K562 (cell line): ENCODE measurements at regions not wholly inside any gene's neighbourhood (a gene's known extent, or its start where the extent isn't known, plus 50 kb on each side); places are given as distances from the start of the nearest gene placed in this dataset.

Experiments
- ATAC-seq: fragments of 200-7000 bp; cut with Tn5 transposase; 3 replicates; pipeline ENCODE4 v1.9.1; 2020; ENCODE audit warnings: moderate library complexity
- BruUV-seq: library from RNA; stranded (reverse); fragments of 400-500 nt; replicated peaks from 2 replicates; lab custom pipeline; 2021; lab: Mats Ljungman, UMichigan
- CTCF ChIA-PET: fragments of 300-600 bp; formaldehyde crosslinking; extraction: SDS; loops from one replicate; lab custom pipeline; 2021; ENCODE audit warnings: low intra/inter-chr PET ratio; lab: Yijun Ruan, JAX
- POLR2A ChIA-PET: fragments of 300-600, 350-650 bp; sonication (Branson Sonifier 250); formaldehyde crosslinking; extraction: SDS; loops from one replicate; lab custom pipeline; 2021; ENCODE audit warnings: antibody characterized with exemption, inconsistent platforms; lab: Yijun Ruan, JAX
- DNase-seq, 4 experiments: peaks; one replicate each; pipeline versions ENCODE4 v3.0.0 to v3.0.0-alpha.2; 2011 to 2018; ENCODE audit warnings: low spot score in 3 of 4, mixed read lengths in 3 of 4; ENCODE audit errors: extremely low read depth in 1 of 4
- FAIRE-seq: peaks from 2 replicates; lab custom pipeline; 2011; peaks lifted over from hg19 to GRCh38; lab: Jason Lieb, UNC
- H2AFZ ChIP-seq: 2 replicates; pipeline ENCODE4 v1.6.0; 2011; ENCODE audit warnings: low read depth, low read length, control low read depth, inconsistent platforms
- H3K27ac ChIP-seq: fragments of 200-600 bp; 3 replicates; pipeline ENCODE4 v1.8.0; 2011; ENCODE audit warnings: low read depth, mild to moderate bottlenecking, control low read depth, inconsistent platforms, low read length, moderate library complexity, mixed read lengths; ENCODE audit errors: extremely low read depth
- H3K27me3 ChIP-seq, 2 experiments: fragments of 300-600 bp in 1 of 2; 2 replicates in 1 of 2; 3 replicates in 1 of 2; pipeline versions ENCODE4 v1.6.0 to v1.8.0; 2011; ENCODE audit warnings: inconsistent platforms in 2 of 2, low read length in 2 of 2, mild to moderate bottlenecking in 1 of 2, mixed read lengths in 1 of 2, moderate library complexity in 1 of 2; ENCODE audit not compliant: control insufficient read depth in 2 of 2, insufficient read depth in 2 of 2
- H3K36me3 ChIP-seq: fragments of 300-600 bp; 3 replicates; pipeline ENCODE4 v1.8.0; 2011; ENCODE audit warnings: mild to moderate bottlenecking, low read length, inconsistent platforms; ENCODE audit not compliant: control insufficient read depth, insufficient read depth
- H3K4me1 ChIP-seq, 2 experiments: fragments of 200-600 bp in 1 of 2; replicated peaks in 1 of 2; 2 replicates in 1 of 2; 3 replicates in 1 of 2; pipeline versions ENCODE4 v1.5.1 to v1.8.0; 2011; ENCODE audit warnings: inconsistent platforms in 2 of 2, low read length in 2 of 2, mild to moderate bottlenecking in 1 of 2, mixed read lengths in 1 of 2, moderate library complexity in 1 of 2; ENCODE audit not compliant: control insufficient read depth in 2 of 2, insufficient read depth in 2 of 2
- H3K4me2 ChIP-seq: 2 replicates; pipeline ENCODE4 v1.6.1; 2011; ENCODE audit warnings: low read length, control low read depth, inconsistent platforms, mixed read lengths; ENCODE audit not compliant: insufficient read depth
- H3K4me3 ChIP-seq: fragments of 200-600 bp; sonication (generic), shearing (Covaris generic); 2 replicates; pipeline ENCODE4 v1.5.1; 2016; ENCODE audit warnings: control low read depth, inconsistent platforms
- H3K79me2 ChIP-seq: fragments of 200-600 bp; 3 replicates; pipeline ENCODE4 v1.8.0; 2011; ENCODE audit warnings: low read length, inconsistent platforms; ENCODE audit not compliant: control insufficient read depth, insufficient read depth
- H3K9ac ChIP-seq, 2 experiments: 2 replicates each; pipeline versions ENCODE4 v1.6.0 to v1.6.1; 2011; ENCODE audit warnings: low read depth in 2 of 2, low read length in 2 of 2, control low read depth in 1 of 2, inconsistent platforms in 1 of 2, mild to moderate bottlenecking in 1 of 2, mixed read lengths in 1 of 2; ENCODE audit not compliant: insufficient read depth in 1 of 2
- H3K9me1 ChIP-seq: one replicate; pipeline ENCODE4 v1.6.0; 2011; ENCODE audit warnings: inconsistent platforms, mild to moderate bottlenecking, low read length, moderate library complexity; ENCODE audit not compliant: control insufficient read depth, insufficient read depth
- H3K9me3 ChIP-seq: replicated peaks from 2 replicates; pipeline ENCODE4 v1.5.1; 2011; ENCODE audit warnings: low read depth, low read length, inconsistent platforms; ENCODE audit not compliant: control insufficient read depth, insufficient read depth
- H4K20me1 ChIP-seq: replicated peaks from 2 replicates; pipeline ENCODE4 v1.6.1; 2011; ENCODE audit warnings: low read length, inconsistent platforms, mixed read lengths; ENCODE audit not compliant: control insufficient read depth, insufficient read depth
- CBFA2T2 ChIP-seq: fragments of 450-650 bp; conservative IDR thresholded peaks from 2 replicates; pipeline ENCODE4 v1.6.1; 2017; ENCODE audit warnings: mild to moderate bottlenecking
- CTBP1 ChIP-seq: fragments of 450-650 bp; IDR thresholded peaks from 2 replicates; pipeline ENCODE4 v1.6.1; 2016; ENCODE audit warnings: borderline replicate concordance
- EP300 ChIP-seq: IDR thresholded peaks from 2 replicates; pipeline ENCODE4 v1.6.1; 2012; ENCODE audit warnings: low read length, improper control_type of control experiment
- MEF2A ChIP-seq: IDR thresholded peaks from 2 replicates; pipeline ENCODE4 v1.6.1; 2011; ENCODE audit warnings: low read depth, mild to moderate bottlenecking, low read length, moderate library complexity; ENCODE audit not compliant: control insufficient read depth
- MEIS2 ChIP-seq: fragments of 450-650 bp; IDR thresholded peaks from 2 replicates; pipeline ENCODE4 v1.6.1; 2014; ENCODE audit warnings: mild to moderate bottlenecking; ENCODE audit not compliant: partially characterized antibody
- MTA2 ChIP-seq: fragments of 450-650 bp; IDR thresholded peaks from 2 replicates; pipeline ENCODE4 v1.6.1; 2016; ENCODE audit warnings: low read depth
- NFIC ChIP-seq: fragments of 450-650 bp; IDR thresholded peaks from 2 replicates; pipeline ENCODE4 v1.6.1; 2017; ENCODE audit warnings: mild to moderate bottlenecking, inconsistent platforms
- PBX2 ChIP-seq, 2 experiments: IDR thresholded peaks in 1 of 2; conservative IDR thresholded peaks in 1 of 2; 2 replicates each; pipeline ENCODE4 v1.6.1; 2016; ENCODE audit warnings: low read depth in 2 of 2, mild to moderate bottlenecking in 1 of 2, missing compliant biosample characterization in 1 of 2, missing genetic modification characterization in 1 of 2, moderate library complexity in 1 of 2
- POLR2AphosphoS5 ChIP-seq: IDR thresholded peaks from 2 replicates; pipeline ENCODE4 v1.6.1; 2011; ENCODE audit warnings: mild to moderate bottlenecking, low read depth, low read length, moderate library complexity; ENCODE audit not compliant: control insufficient read depth, insufficient read depth
- RNF2 ChIP-seq: sonication (generic); IDR thresholded peaks from 2 replicates; pipeline ENCODE4 v1.6.1; 2016
- SNRNP70 ChIP-seq: fragments of 200-400 bp; formaldehyde crosslinking; optimal IDR thresholded peaks from 2 replicates; pipeline ENCODE3; 2017; ENCODE audit warnings: low read depth, low read length
- SP2 ChIP-seq: IDR thresholded peaks from 2 replicates; pipeline ENCODE4 v1.6.1; 2011; ENCODE audit warnings: mild to moderate bottlenecking, low read depth, low read length, moderate library complexity; ENCODE audit not compliant: poor library complexity, severe bottlenecking; ENCODE audit errors: extremely low read depth
- STAG1 ChIP-seq: sonication (generic); formaldehyde crosslinking; IDR thresholded peaks from 2 replicates; pipeline ENCODE4 v1.5.0; 2020; ENCODE audit warnings: missing genetic modification reagents, borderline replicate concordance
- TAL1 ChIP-seq: fragments of 450-650 bp; IDR thresholded peaks from 2 replicates; pipeline ENCODE4 v1.6.1; 2016; ENCODE audit warnings: mild to moderate bottlenecking
- TCF3 ChIP-seq: sonication (generic); formaldehyde crosslinking; IDR thresholded peaks from 2 replicates; pipeline ENCODE4 v1.4.0; 2020; ENCODE audit warnings: mild to moderate bottlenecking, missing genetic modification reagents
- THAP7 ChIP-seq: fragments of 250-450 bp; sonication (Bioruptor Pico); IDR thresholded peaks from 2 replicates; pipeline ENCODE4 v1.5.0; 2021
- VEZF1 ChIP-seq: fragments of 200-800 bp; sonication (Bioruptor generic); IDR thresholded peaks from 2 replicates; pipeline ENCODE4 v1.6.1; 2017; ENCODE audit warnings: missing genetic modification characterization, missing compliant biosample characterization
- ZNF3 ChIP-seq: fragments of 250-450 bp; sonication (Bioruptor Pico); IDR thresholded peaks from 2 replicates; pipeline ENCODE4 v1.5.0; 2021; ENCODE audit warnings: mild to moderate bottlenecking, moderate library complexity
- WGBS: fragments of 100-300 bp; shearing (Covaris generic); methylation state at CpG from one replicate; pipeline ENCODE4 v1.1.6; 2016; ENCODE audit warnings: low coverage, mixed read lengths; ENCODE audit not compliant: insufficient coverage; ENCODE audit errors: missing lambda C conversion rate; 5-methylcytosine and 5-hydroxymethylcytosine counted together
- in situ Hi-C: fragments of 300-500 bp; cut with MboI; formaldehyde crosslinking; loops from 4 replicates; pipeline ENCODE4 v1.15.0; 2018; ENCODE audit warnings: inconsistent platforms, mixed read lengths
- intact Hi-C: fragments of 100-400 bp; cut with micrococcal nuclease; formaldehyde crosslinking; loops from 2 replicates; pipeline ENCODE4 v1.14.2; 2022

GRCh38 chr4:123564758-123565346, 168.3 kb downstream of the SPRY1 start:
- H3K9ac ChIP-seq: no peak overlapping the region
- no peak overlapping the region for H3K4me3 ChIP-seq
- CTCF ChIA-PET: interaction anchor here (1.0 kb wide), 1 partner anchor 95 kb away, joined by 3 read pairs; no protein-coding TSS in a partner anchor
- no peak overlapping the region for H3K4me2 ChIP-seq
- peak overlapping the region; percentile 17; the same call in 1 of the 2 replicates for H2AFZ ChIP-seq
- FAIRE-seq: peak; percentile 99
- peak; percentile 74 to 90 (median 80) for DNase-seq
- ATAC-seq: peak; percentile 100
- intact Hi-C loops: loop anchor here (1.0 to 10.0 kb wide), 4 partner anchors 94 to 460 kb away; partner anchors contain the start of gene SPRY1
- peaks cover 0 to 3% of the 10 kb centered on the region in 2 experiments; a peak in 1 of 5 replicates for H3K4me1 ChIP-seq
- WGBS: 10% methylated on average over 6 of the region's 6 CpGs
- H3K27ac ChIP-seq: no peak overlapping the region
- POLR2A ChIA-PET: interaction anchor here (1.2 kb wide), 1 partner anchor 12 kb away, joined by 4 read pairs; no protein-coding TSS in a partner anchor
- H3K36me3 ChIP-seq: no peaks in the 10 kb centered on the region
- BruUV-seq: no TSS peak
- peaks cover 0 to 5% of the 10 kb centered on the region in 2 experiments; a peak in 1 of 5 replicates for H3K27me3 ChIP-seq
- H3K9me1 ChIP-seq: no peaks in the 10 kb centered on the region
- H4K20me1 ChIP-seq: no peaks in the 10 kb centered on the region
- in situ Hi-C loops: no loop called here
- no peaks in the 10 kb centered on the region for H3K9me3 ChIP-seq
- H3K79me2 ChIP-seq: no peaks in the 10 kb centered on the region
- peak; percentile 87 for TF ChIP-seq MEIS2
- TF ChIP-seq EP300: peak; percentile 67; the same call in 1 of the 2 replicates
- peak; percentile 48; the same call in 1 of the 2 replicates for TF ChIP-seq VEZF1 (CRISPR knock-in tag)
- no peak for TF ChIP-seq THAP7
- peak; percentile 57 for TF ChIP-seq NFIC
- TF ChIP-seq CTBP1: peak; percentile 27; the same call in 1 of the 2 replicates
- TF ChIP-seq TCF3: peak; percentile 51
- no peak for TF ChIP-seq STAG1 (CRISPR knock-in tag)
- peak; percentile 71; the same call in 1 of the 2 replicates for TF ChIP-seq TAL1
- no peak for TF ChIP-seq ZNF3 (CRISPR knock-in tag)
- peak; percentile 72 for TF ChIP-seq POLR2AphosphoS5
- peak; percentile 39; the same call in 1 of the 2 replicates for TF ChIP-seq MTA2
- TF ChIP-seq PBX2 (CRISPR knock-in tag; IDR thresholded peaks at IDR 0.05; ENCODE audit: low read depth): no peak
- TF ChIP-seq PBX2 (tag; conservative IDR thresholded peaks at IDR 0.05; ENCODE audit: low read depth): peak; percentile 51; the same call in 1 of the 2 replicates
- no peak for TF ChIP-seq SNRNP70
- TF ChIP-seq RNF2: peak; percentile 52; the same call in 1 of the 2 replicates
- 0 out of 2 replicates have a peak, but pooled peaks have one; percentile 6 for TF ChIP-seq MEF2A
- no peak for TF ChIP-seq SP2
- TF ChIP-seq CBFA2T2: peak; percentile 61
